ENCODE measurements at regions not wholly inside any gene's neighbourhood (a gene's known extent, or its start where the extent isn't known, plus 50 kb on each side); places are given as distances from the start of the nearest gene placed in this dataset.
"Not testable (repeated sequence)": the region's sequence is repeated elsewhere in the genome, so short reads cannot be mapped to it uniquely, and the experiment has no call there.

DNA sequence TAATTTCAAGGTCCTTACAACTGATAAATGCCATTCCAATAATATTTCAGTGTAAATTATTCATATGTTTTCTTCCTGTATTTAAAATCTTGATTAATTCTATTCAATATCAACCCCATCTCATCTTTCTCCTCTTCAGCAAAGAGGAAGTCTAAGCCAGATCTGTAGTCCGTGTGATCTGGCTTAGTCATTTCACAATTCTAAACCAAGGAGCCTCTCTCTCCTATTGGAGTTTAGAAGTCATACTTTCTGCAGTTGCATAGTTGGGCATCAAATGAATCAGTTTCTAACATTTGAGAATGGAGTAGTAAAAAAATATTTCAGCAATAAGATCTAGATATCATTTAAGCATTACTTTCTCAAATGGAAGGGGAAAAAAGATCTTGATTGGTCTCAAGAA, 354.9 kb downstream of the JRKL start:
- DNase-seq, result no peak
- no peaks in the 10 kb centered on the region for H3K27me3 ChIP-seq (replicated peaks in 1 of 4; ENCODE audit: control extremely low read depth in 1 of 4, control insufficient read depth in 3 of 4, insufficient read depth in 4 of 4, low read length in 3 of 4)
- no peaks in the 10 kb centered on the region for H3K4me1 ChIP-seq (ENCODE audit: control insufficient read depth in 2 of 2, insufficient read depth in 2 of 2, low read length in 2 of 2)
- H3K79me2 ChIP-seq (ENCODE audit: control insufficient read depth, insufficient read depth, low read length), result no peaks in the 10 kb centered on the region
- H3K27ac ChIP-seq (ENCODE audit: low read length in 2 of 2), result no peak overlapping the region
- no peaks in the 10 kb centered on the region for H4K20me1 ChIP-seq (ENCODE audit: control insufficient read depth, insufficient read depth, low read length, poor library complexity, severe bottlenecking)
- Mint-ChIP-seq H3K4me3 (no peak overlapping the region), H3K4me1 (no peaks in the 10 kb centered on the region), H3K9me3 (ENCODE audit: insufficient read depth) (no peaks in the 10 kb centered on the region), H3K27me3 (no peaks in the 10 kb centered on the region), H3K27ac (no peak overlapping the region)
- no peak overlapping the region for H2AFZ ChIP-seq (ENCODE audit: insufficient read depth, low read depth, low read length, poor library complexity, severe bottlenecking)
- TF ChIP-seq, protein P1, sequence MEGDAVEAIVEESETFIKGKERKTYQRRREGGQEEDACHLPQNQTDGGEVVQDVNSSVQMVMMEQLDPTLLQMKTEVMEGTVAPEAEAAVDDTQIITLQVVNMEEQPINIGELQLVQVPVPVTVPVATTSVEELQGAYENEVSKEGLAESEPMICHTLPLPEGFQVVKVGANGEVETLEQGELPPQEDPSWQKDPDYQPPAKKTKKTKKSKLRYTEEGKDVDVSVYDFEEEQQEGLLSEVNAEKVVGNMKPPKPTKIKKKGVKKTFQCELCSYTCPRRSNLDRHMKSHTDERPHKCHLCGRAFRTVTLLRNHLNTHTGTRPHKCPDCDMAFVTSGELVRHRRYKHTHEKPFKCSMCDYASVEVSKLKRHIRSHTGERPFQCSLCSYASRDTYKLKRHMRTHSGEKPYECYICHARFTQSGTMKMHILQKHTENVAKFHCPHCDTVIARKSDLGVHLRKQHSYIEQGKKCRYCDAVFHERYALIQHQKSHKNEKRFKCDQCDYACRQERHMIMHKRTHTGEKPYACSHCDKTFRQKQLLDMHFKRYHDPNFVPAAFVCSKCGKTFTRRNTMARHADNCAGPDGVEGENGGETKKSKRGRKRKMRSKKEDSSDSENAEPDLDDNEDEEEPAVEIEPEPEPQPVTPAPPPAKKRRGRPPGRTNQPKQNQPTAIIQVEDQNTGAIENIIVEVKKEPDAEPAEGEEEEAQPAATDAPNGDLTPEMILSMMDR (IDR thresholded peaks at IDR 0.05), result no peak
- TF ChIP-seq EZH2 (IDR thresholded peaks at IDR 0.05; ENCODE audit: borderline replicate concordance, insufficient read depth, low read depth, low read length, poor library complexity, severe bottlenecking), result no peak
- no peak overlapping the region for H3K4me3 ChIP-seq (ENCODE audit: control extremely low read depth in 1 of 5, extremely low read depth in 1 of 5, insufficient read depth in 1 of 5, low read depth in 2 of 5, low read length in 4 of 5)
- H3K9ac ChIP-seq (ENCODE audit: low read length), result no peak overlapping the region
- intact Hi-C loops (cut with micrococcal nuclease), result no loop called here
- WGBS (ENCODE audit: insufficient coverage), result no CpG with 5 or more reads among the region's 1 CpG
- H3K4me2 ChIP-seq (replicated peaks; ENCODE audit: low read depth, low read length, poor library complexity, severe bottlenecking), result no peak overlapping the region
- H3K9me3 ChIP-seq (ENCODE audit: control extremely low read depth in 1 of 3, control insufficient read depth in 2 of 3, insufficient read depth in 1 of 3, low read length in 2 of 3), result peaks cover 0 to 7% (median 1%) of the 10 kb centered on the region in 3 donors
- ChIA-PET CTCF (no interaction called here), POLR2A (no interaction called here)
- H3K36me3 ChIP-seq (replicated peaks in 1 of 2; ENCODE audit: control extremely low read depth in 1 of 2, control insufficient read depth in 1 of 2, extremely low read depth in 1 of 2, insufficient read depth in 2 of 2, low read length in 1 of 2), result no peaks in the 10 kb centered on the region
- ATAC-seq (ENCODE audit: low read depth), result no peak

DNA sequence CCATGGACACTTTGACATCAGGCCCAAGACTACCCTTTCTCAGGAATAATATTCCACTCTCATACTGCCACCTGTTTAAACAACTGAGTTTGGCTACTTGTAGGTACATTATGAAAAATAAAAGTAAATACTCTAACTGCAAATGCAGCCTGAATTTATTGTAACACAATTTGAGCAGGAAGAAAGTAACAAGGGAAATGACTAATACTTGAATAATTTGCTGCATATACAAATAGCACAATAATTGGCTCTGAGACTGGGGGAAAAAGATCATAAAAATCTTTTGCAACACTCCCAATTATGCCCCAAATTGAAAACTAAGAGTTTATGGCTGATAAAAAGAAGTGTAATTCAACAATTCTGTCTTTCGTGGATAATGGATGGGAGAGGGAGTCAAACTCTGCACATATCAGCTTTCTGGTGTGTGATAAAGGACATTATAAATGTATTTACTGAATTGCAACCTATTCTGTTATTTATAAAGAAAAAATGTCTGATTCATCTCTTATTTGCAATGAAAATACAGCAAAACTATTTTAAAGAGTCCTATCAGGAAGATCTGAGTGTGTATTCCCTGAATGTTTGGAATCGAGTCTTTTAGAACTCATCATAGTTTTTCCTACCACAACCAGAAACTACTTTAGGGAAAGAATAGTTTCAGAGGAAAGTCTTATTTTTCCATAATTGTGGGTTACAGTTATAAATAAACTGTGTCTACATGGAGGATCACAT, 359.0 kb downstream of the JRKL start:
- H3K9ac ChIP-seq (ENCODE audit: low read length), result no peak overlapping the region

DNA sequence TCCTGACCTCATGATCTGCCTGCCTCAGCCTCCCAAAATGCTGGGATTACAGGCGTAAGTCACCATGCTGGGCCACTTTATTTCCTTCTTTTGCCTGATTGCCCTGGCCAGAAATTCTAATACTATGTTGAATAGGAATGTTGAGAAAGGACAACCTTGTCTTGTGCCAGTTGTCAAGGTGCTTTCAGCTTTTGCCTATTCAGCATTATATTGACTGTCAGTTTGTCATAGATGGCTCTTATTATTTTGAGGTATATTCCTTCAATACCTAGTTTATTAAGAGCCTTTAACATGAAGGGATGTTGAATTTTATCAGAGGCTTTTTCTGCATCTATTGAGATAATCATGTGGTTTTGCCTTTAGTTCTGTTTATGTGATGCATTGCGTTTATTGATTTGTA, 362.0 kb downstream of the JRKL start:
- POLR2A ChIA-PET; H3K9me3 Mint-ChIP-seq (ENCODE audit: insufficient read depth); H3K9ac ChIP-seq (ENCODE audit: low read length); H3K27ac ChIP-seq (ENCODE audit: low read length in 2 of 2); H3K4me3 ChIP-seq (ENCODE audit: control extremely low read depth in 1 of 5, extremely low read depth in 1 of 5, insufficient read depth in 1 of 5, low read depth in 2 of 5, low read length in 4 of 5); H3K79me2 ChIP-seq (ENCODE audit: control insufficient read depth, insufficient read depth, low read length); H3K27me3 Mint-ChIP-seq; H3K4me3 Mint-ChIP-seq; DNase-seq; H3K27ac Mint-ChIP-seq; H3K4me2 ChIP-seq (replicated peaks; ENCODE audit: low read depth, low read length, poor library complexity, severe bottlenecking); H2AFZ ChIP-seq (ENCODE audit: insufficient read depth, low read depth, low read length, poor library complexity, severe bottlenecking); ATAC-seq (ENCODE audit: low read depth); CTCF ChIA-PET; H3K36me3 ChIP-seq (replicated peaks in 1 of 2; ENCODE audit: control extremely low read depth in 1 of 2, control insufficient read depth in 1 of 2, extremely low read depth in 1 of 2, insufficient read depth in 2 of 2, low read length in 1 of 2); intact Hi-C loops (cut with micrococcal nuclease); H3K4me1 Mint-ChIP-seq; H3K4me1 ChIP-seq (ENCODE audit: control insufficient read depth in 2 of 2, insufficient read depth in 2 of 2, low read length in 2 of 2); H4K20me1 ChIP-seq (ENCODE audit: control insufficient read depth, insufficient read depth, low read length, poor library complexity, severe bottlenecking); H3K27me3 ChIP-seq (replicated peaks in 1 of 4; ENCODE audit: control extremely low read depth in 1 of 4, control insufficient read depth in 3 of 4, insufficient read depth in 4 of 4, low read length in 3 of 4): not testable (repeated sequence)
- H3K9me3 ChIP-seq (ENCODE audit: control extremely low read depth in 1 of 3, control insufficient read depth in 2 of 3, insufficient read depth in 1 of 3, low read length in 2 of 3), result peaks cover 0 to 15% (median 0%) of the 10 kb centered on the region in 3 donors
- 75% methylated on average over 2 of the region's 2 CpGs for WGBS (ENCODE audit: insufficient coverage)

More for the DNA sequence above, 359.0 kb downstream of the JRKL start:
- intact Hi-C loops (cut with micrococcal nuclease), result no loop called here
- TF ChIP-seq, protein P1 (IDR thresholded peaks at IDR 0.05), result no peak
- TF ChIP-seq EZH2 (IDR thresholded peaks at IDR 0.05; ENCODE audit: borderline replicate concordance, insufficient read depth, low read depth, low read length, poor library complexity, severe bottlenecking), result no peak
- Histone ChIP-seq H3K4me3 (ENCODE audit: control extremely low read depth in 1 of 5, extremely low read depth in 1 of 5, insufficient read depth in 1 of 5, low read depth in 2 of 5, low read length in 4 of 5) (no peak overlapping the region), H2AFZ (ENCODE audit: insufficient read depth, low read depth, low read length, poor library complexity, severe bottlenecking) (no peak overlapping the region), H3K9me3 (ENCODE audit: control extremely low read depth in 1 of 3, control insufficient read depth in 2 of 3, insufficient read depth in 1 of 3, low read length in 2 of 3) (peaks cover 0 to 13% (median 1%) of the 10 kb centered on the region in 3 donors), H3K27me3 (replicated peaks in 1 of 4; ENCODE audit: control extremely low read depth in 1 of 4, control insufficient read depth in 3 of 4, insufficient read depth in 4 of 4, low read length in 3 of 4) (no peaks in the 10 kb centered on the region), H4K20me1 (ENCODE audit: control insufficient read depth, insufficient read depth, low read length, poor library complexity, severe bottlenecking) (no peaks in the 10 kb centered on the region), H3K27ac (ENCODE audit: low read length in 2 of 2) (no peak overlapping the region), H3K4me1 (ENCODE audit: control insufficient read depth in 2 of 2, insufficient read depth in 2 of 2, low read length in 2 of 2) (no peaks in the 10 kb centered on the region), H3K4me2 (replicated peaks; ENCODE audit: low read depth, low read length, poor library complexity, severe bottlenecking) (no peak overlapping the region), H3K36me3 (replicated peaks in 1 of 2; ENCODE audit: control extremely low read depth in 1 of 2, control insufficient read depth in 1 of 2, extremely low read depth in 1 of 2, insufficient read depth in 2 of 2, low read length in 1 of 2) (no peaks in the 10 kb centered on the region), H3K79me2 (ENCODE audit: control insufficient read depth, insufficient read depth, low read length) (no peaks in the 10 kb centered on the region)
- WGBS (ENCODE audit: insufficient coverage), result no CpG with 5 or more reads among the region's 2 CpGs
- ChIA-PET CTCF (no interaction called here), POLR2A (no interaction called here)
- Mint-ChIP-seq H3K27ac (no peak overlapping the region), H3K4me1 (no peaks in the 10 kb centered on the region), H3K27me3 (no peaks in the 10 kb centered on the region), H3K4me3 (no peak overlapping the region), H3K9me3 (ENCODE audit: insufficient read depth) (no peaks in the 10 kb centered on the region)
- DNase-seq (no peak), ATAC-seq (ENCODE audit: low read depth) (no peak)
